Spleen (tissue), 7 donors: ENCODE measurements at regions not wholly inside any gene's neighbourhood (a gene's known extent, or its start where the extent isn't known, plus 50 kb on each side); places are given as distances from the start of the nearest gene placed in this dataset.

Source experiments
- POLR2A ChIP-seq, 3 donors: fragments of 450-650 bp; IDR thresholded peaks; one replicate each; pipeline ENCODE4 v1.5.1; 2017; ENCODE audit warnings: antibody characterized with exemption in 3 of 3, mild to moderate bottlenecking in 1 of 3
- POLR2AphosphoS5 ChIP-seq, 3 donors: sonication (generic); formaldehyde crosslinking; IDR thresholded peaks; one replicate each; pipeline ENCODE4 v1.5.1; 2017; ENCODE audit warnings: antibody characterized with exemption in 3 of 3
- TF ChIP-seq, protein P1 (sequence below), 11 experiments: fragments of 200-600 bp in 7 of 11; fragments of 450-650 bp in 4 of 11; sonication (generic) in 4 of 11; IDR thresholded peaks in 8 of 11; conservative IDR thresholded peaks in 3 of 11; 1 replicate in 7 of 11; 2 replicates in 4 of 11; pipeline versions ENCODE4 v1.4.0 to v1.8.0; 2016 to 2021; ENCODE audit warnings: antibody characterized with exemption in 11 of 11, inconsistent platforms in 4 of 11, mild to moderate bottlenecking in 1 of 11
- donor health status: DM: no; HTN: no; CAD: no; lungs with moderate emphysema.
- donor health status: DM: no; HTN: no; CAD: no.
- donor health status: DM: no; HTN: no; CAD: no.

DNA sequence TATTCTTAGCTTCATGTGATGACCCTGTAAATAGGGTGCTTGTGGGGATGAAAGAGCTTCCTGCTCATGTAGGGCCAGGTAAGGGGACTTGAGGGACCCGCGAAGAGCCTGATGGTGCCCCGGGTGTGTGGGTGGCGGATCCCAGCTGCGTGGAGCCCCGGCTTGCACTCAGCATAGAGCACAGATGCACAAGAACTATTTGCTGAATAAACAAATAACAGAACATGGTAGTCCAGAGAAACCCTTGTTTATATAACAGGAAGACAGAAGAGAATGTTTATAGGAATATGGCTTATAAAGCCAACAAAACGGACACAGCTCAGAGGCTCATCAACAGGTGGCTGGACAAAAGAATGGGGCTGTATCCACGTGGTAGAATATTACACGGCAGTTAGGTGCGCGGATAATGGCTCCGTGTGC lies 106.9 kb upstream of the COL5A1 start:
- TF ChIP-seq, protein P1, sequence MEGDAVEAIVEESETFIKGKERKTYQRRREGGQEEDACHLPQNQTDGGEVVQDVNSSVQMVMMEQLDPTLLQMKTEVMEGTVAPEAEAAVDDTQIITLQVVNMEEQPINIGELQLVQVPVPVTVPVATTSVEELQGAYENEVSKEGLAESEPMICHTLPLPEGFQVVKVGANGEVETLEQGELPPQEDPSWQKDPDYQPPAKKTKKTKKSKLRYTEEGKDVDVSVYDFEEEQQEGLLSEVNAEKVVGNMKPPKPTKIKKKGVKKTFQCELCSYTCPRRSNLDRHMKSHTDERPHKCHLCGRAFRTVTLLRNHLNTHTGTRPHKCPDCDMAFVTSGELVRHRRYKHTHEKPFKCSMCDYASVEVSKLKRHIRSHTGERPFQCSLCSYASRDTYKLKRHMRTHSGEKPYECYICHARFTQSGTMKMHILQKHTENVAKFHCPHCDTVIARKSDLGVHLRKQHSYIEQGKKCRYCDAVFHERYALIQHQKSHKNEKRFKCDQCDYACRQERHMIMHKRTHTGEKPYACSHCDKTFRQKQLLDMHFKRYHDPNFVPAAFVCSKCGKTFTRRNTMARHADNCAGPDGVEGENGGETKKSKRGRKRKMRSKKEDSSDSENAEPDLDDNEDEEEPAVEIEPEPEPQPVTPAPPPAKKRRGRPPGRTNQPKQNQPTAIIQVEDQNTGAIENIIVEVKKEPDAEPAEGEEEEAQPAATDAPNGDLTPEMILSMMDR (IDR thresholded peaks at IDR 0.05 in 8 of 11, conservative IDR thresholded peaks at IDR 0.05 in 3 of 11): no peak
- TF ChIP-seq POLR2A (IDR thresholded peaks at IDR 0.05) (no peak), POLR2AphosphoS5 (IDR thresholded peaks at IDR 0.05) (no peak)
